ENCODE measurements at regions not wholly inside any gene's neighbourhood (a gene's known extent, or its start where the extent isn't known, plus 50 kb on each side); places are given as distances from the start of the nearest gene placed in this dataset.
"Not testable (repeated sequence)": the region's sequence is repeated elsewhere in the genome, so short reads cannot be mapped to it uniquely, and the experiment has no call there.

GRCh38 chr1:229147072-229147471 lies 123.8 kb upstream of the RAB4A start:
- peak; percentile 22 for DNase-seq (ENCODE audit: low spot score)
- no peak for TF ChIP-seq POLR2A (IDR thresholded peaks at IDR 0.05)
- TF ChIP-seq POLR2AphosphoS5 (IDR thresholded peaks at IDR 0.05), result no peak
- TF ChIP-seq, protein P1, sequence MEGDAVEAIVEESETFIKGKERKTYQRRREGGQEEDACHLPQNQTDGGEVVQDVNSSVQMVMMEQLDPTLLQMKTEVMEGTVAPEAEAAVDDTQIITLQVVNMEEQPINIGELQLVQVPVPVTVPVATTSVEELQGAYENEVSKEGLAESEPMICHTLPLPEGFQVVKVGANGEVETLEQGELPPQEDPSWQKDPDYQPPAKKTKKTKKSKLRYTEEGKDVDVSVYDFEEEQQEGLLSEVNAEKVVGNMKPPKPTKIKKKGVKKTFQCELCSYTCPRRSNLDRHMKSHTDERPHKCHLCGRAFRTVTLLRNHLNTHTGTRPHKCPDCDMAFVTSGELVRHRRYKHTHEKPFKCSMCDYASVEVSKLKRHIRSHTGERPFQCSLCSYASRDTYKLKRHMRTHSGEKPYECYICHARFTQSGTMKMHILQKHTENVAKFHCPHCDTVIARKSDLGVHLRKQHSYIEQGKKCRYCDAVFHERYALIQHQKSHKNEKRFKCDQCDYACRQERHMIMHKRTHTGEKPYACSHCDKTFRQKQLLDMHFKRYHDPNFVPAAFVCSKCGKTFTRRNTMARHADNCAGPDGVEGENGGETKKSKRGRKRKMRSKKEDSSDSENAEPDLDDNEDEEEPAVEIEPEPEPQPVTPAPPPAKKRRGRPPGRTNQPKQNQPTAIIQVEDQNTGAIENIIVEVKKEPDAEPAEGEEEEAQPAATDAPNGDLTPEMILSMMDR (IDR thresholded peaks at IDR 0.05), result no peak
- Histone ChIP-seq H3K9me3 (no peaks in the 10 kb centered on the region), H3K27me3 (replicated peaks; ENCODE audit: insufficient read depth) (no peaks in the 10 kb centered on the region), H3K4me1 (replicated peaks) (no peaks in the 10 kb centered on the region), H3K4me3 (no peak overlapping the region), H3K36me3 (no peaks in the 10 kb centered on the region), H3K27ac (no peak overlapping the region)
- intact Hi-C loops (cut with DNase I), result no loop called here
- 50% methylated on average over 16 of the region's 16 CpGs for WGBS

DNA sequence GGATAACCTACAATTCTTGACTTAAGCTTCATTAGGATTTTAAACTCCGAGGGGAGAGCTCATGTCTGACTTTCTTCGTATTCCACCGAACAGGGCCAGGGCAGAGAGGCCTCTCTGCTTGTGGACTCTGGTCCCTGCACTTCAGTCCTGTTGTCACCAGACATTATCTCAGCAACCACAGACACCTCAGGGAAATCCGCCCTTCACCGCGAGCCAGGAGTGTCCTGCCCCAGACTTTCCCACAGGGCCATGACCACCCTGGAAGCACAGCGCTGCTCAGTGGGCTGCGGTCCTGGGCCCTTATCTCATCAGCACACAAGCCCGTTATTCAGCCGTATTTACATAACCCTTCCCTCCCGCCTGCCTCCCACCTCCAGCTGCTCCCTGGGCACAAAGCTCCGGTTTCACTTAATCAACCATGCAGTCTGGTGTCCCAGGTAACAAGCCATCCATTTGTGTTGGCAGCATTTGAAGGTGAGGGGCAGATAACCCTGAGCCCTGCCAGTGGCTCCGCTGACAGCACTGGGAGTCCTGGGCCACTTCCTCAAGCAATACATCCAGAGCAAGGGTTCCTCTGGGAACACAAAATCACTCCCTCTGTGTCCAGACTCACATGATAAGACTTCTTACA lies 122.8 kb upstream of the RAB4A start:
- DNase-seq (ENCODE audit: low spot score), result no peak
- Histone ChIP-seq H3K27ac (no peak overlapping the region), H3K4me1 (replicated peaks) (no peaks in the 10 kb centered on the region), H3K27me3 (replicated peaks; ENCODE audit: insufficient read depth) (no peaks in the 10 kb centered on the region), H3K36me3 (no peaks in the 10 kb centered on the region), H3K9me3 (no peaks in the 10 kb centered on the region), H3K4me3 (no peak overlapping the region)
- intact Hi-C loops (cut with DNase I), result no loop called here
- TF ChIP-seq POLR2A (IDR thresholded peaks at IDR 0.05) (no peak), POLR2AphosphoS5 (IDR thresholded peaks at IDR 0.05) (no peak)
- TF ChIP-seq, protein P1 (IDR thresholded peaks at IDR 0.05), result no peak
- 45% methylated on average over 13 of the region's 13 CpGs for WGBS

GRCh38 chr1:229148743-229149142 lies 122.2 kb upstream of the RAB4A start:
- WGBS, result 85% methylated on average over 7 of the region's 7 CpGs

DNA sequence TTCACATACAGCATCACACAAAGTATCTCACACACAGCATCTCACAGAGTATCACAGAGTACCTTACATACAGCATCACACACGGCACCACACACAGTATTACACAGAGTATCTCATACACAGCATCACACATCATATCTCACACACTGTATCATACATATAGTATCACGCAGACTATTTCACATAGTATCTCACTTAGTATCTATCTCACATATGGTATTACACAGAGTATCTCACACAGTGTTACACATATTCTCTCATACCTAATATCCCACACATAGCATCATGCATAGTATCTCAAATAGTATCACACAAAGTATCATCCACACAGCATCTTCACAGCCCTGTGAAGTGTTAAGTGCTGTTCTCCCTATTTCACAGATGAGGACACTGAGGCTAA lies 121.5 kb upstream of the RAB4A start:
- Histone ChIP-seq H3K4me3 (no peak overlapping the region), H3K9me3 (no peaks in the 10 kb centered on the region), H3K27me3 (replicated peaks; ENCODE audit: insufficient read depth) (no peaks in the 10 kb centered on the region), H3K4me1 (replicated peaks) (no peaks in the 10 kb centered on the region), H3K36me3 (no peaks in the 10 kb centered on the region), H3K27ac (no peak overlapping the region)
- 97% methylated on average over 2 of the region's 2 CpGs for WGBS
- DNase-seq (ENCODE audit: low spot score), result no peak
- intact Hi-C loops (cut with DNase I), result no loop called here
- TF ChIP-seq POLR2A (IDR thresholded peaks at IDR 0.05), result no peak
- no peak for TF ChIP-seq POLR2AphosphoS5 (IDR thresholded peaks at IDR 0.05)
- TF ChIP-seq, protein P1 (IDR thresholded peaks at IDR 0.05), result no peak

More at GRCh38 chr1:229148743-229149142, 122.2 kb upstream of the RAB4A start:
- intact Hi-C loops (cut with DNase I), result no loop called here
- Histone ChIP-seq H3K36me3 (no peaks in the 10 kb centered on the region), H3K9me3 (no peaks in the 10 kb centered on the region), H3K27me3 (replicated peaks; ENCODE audit: insufficient read depth) (no peaks in the 10 kb centered on the region), H3K4me1 (replicated peaks) (no peaks in the 10 kb centered on the region), H3K4me3 (no peak overlapping the region), H3K27ac (no peak overlapping the region)
- TF ChIP-seq, protein P1 (IDR thresholded peaks at IDR 0.05), result no peak
- TF ChIP-seq POLR2A (IDR thresholded peaks at IDR 0.05) (no peak), POLR2AphosphoS5 (IDR thresholded peaks at IDR 0.05) (no peak)
- DNase-seq (ENCODE audit: low spot score), result no peak

DNA sequence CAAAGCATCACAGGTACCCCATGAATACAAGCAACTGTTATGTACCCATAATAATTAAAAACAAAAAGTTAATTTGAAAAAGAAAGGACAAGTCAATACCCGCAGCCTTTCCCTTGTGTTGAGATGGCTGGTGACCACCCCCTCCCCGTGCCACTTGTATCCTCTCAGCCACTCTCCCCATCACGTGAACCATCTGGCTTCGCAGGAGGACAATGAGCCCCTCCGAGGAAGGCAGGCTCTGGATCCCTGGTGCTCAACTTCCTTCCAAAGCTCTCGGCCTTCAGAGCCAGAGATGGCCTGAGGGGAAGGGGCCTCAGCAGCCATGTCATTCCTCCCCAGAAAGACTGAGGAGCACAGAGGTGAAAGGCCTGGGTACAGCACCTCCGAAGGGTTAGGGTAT lies 120.4 kb upstream of the RAB4A start:
- no peaks in the 10 kb centered on the region for H3K4me1 ChIP-seq (replicated peaks)
- WGBS, result 90% methylated on average over 7 of the region's 7 CpGs
- no peaks in the 10 kb centered on the region for H3K36me3 ChIP-seq
- no peak overlapping the region for H3K4me3 ChIP-seq
- no peak for DNase-seq (ENCODE audit: low spot score)
- no peak overlapping the region for H3K27ac ChIP-seq
- TF ChIP-seq POLR2AphosphoS5 (IDR thresholded peaks at IDR 0.05) (no peak), POLR2A (IDR thresholded peaks at IDR 0.05) (no peak)
- TF ChIP-seq, protein P1 (IDR thresholded peaks at IDR 0.05), result no peak
- H3K27me3 ChIP-seq (replicated peaks; ENCODE audit: insufficient read depth), result no peaks in the 10 kb centered on the region
- no peaks in the 10 kb centered on the region for H3K9me3 ChIP-seq
- intact Hi-C loops (cut with DNase I), result no loop called here

DNA sequence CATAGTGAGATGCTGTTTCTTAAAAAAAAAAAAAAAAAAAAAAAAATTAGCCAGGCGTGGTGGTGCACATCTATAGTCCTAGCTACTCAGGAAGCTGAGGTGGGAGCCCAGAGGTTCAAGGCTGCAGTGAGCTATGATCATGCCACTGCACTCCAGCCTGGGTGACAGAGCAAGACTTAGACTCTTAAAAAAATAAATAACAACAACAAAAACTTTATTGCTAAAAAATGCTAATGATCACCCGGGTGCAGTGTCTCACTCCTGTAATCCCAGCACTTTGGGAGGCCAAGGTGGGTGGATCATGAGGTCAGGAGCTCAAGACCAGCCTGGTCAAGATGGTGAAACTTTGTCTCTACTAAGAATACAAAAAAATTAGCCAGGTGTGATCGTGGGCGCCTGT lies 119.5 kb upstream of the RAB4A start:
- WGBS, result 97% methylated on average over 4 of the region's 4 CpGs
- H3K27ac ChIP-seq; H3K4me1 ChIP-seq (replicated peaks); H3K36me3 ChIP-seq; H3K9me3 ChIP-seq; H3K4me3 ChIP-seq; DNase-seq (ENCODE audit: low spot score); H3K27me3 ChIP-seq (replicated peaks; ENCODE audit: insufficient read depth); intact Hi-C loops (cut with DNase I): not testable (repeated sequence)

Measured in prostate gland (tissue), 2 donors.